ENCODE measurements at regions not wholly inside any gene's neighbourhood (a gene's known extent, or its start where the extent isn't known, plus 50 kb on each side); places are given as distances from the start of the nearest gene placed in this dataset.

GRCh38 chr3:59578129-59578528 lies 528.3 kb upstream of the CFAP20DC start:
- no peak for FAIRE-seq

- FAIRE-seq, result no peak
These were observed 526.8 kb upstream of the CFAP20DC start for GRCh38 chr3:59576606-59577005.

- FAIRE-seq, result peak; percentile 96
These were observed 525.5 kb upstream of the CFAP20DC start for GRCh38 chr3:59575113-59576001.

GRCh38 chr3:59573911-59574310 lies 524.1 kb upstream of the CFAP20DC start:
- FAIRE-seq, result no peak

- FAIRE-seq, result no peak
These were observed 522.3 kb upstream of the CFAP20DC start for GRCh38 chr3:59572106-59572505.

GRCh38 chr3:59570806-59571205 lies 521.0 kb upstream of the CFAP20DC start:
- no peak for FAIRE-seq

GRCh38 chr3:59567661-59568060 lies 517.8 kb upstream of the CFAP20DC start:
- FAIRE-seq, result no peak

- no peak for FAIRE-seq
These were observed 516.7 kb upstream of the CFAP20DC start for GRCh38 chr3:59566481-59566975.

GRCh38 chr3:59565125-59565524 lies 515.3 kb upstream of the CFAP20DC start:
- no peak for FAIRE-seq

- FAIRE-seq, result no peak
These were observed 514.1 kb upstream of the CFAP20DC start for GRCh38 chr3:59563966-59564365.

GRCh38 chr3:59563072-59563605 lies 513.3 kb upstream of the CFAP20DC start:
- FAIRE-seq, result no peak

- FAIRE-seq, result no peak
These were observed 510.1 kb upstream of the CFAP20DC start for GRCh38 chr3:59559721-59560435.

GRCh38 chr3:59558906-59559720 lies 509.3 kb upstream of the CFAP20DC start:
- FAIRE-seq, result peak; percentile 28

- FAIRE-seq, result no peak
These were observed 505.9 kb upstream of the CFAP20DC start for GRCh38 chr3:59555593-59556315.

- FAIRE-seq, result no peak
These were observed 503.3 kb upstream of the CFAP20DC start for GRCh38 chr3:59553076-59553475.

- no peak for FAIRE-seq
These were observed 502.0 kb upstream of the CFAP20DC start for GRCh38 chr3:59551834-59552233.

- FAIRE-seq, result no peak
These were observed 500.1 kb upstream of the CFAP20DC start for GRCh38 chr3:59549962-59550361.

- FAIRE-seq, result no peak
These were observed 498.0 kb upstream of the CFAP20DC start for GRCh38 chr3:59547874-59548273.

- FAIRE-seq, result no peak
These were observed 496.7 kb upstream of the CFAP20DC start for GRCh38 chr3:59546522-59546921.

- no peak for FAIRE-seq
These were observed 495.5 kb upstream of the CFAP20DC start for GRCh38 chr3:59545374-59545773.

- no peak for FAIRE-seq
These were observed 492.5 kb upstream of the CFAP20DC start for GRCh38 chr3:59542276-59542675.

GRCh38 chr3:59540696-59541095 lies 490.9 kb upstream of the CFAP20DC start:
- no peak for FAIRE-seq
